Smooth muscle cell (in vitro differentiated cells): ENCODE measurements at regions not wholly inside any gene's neighbourhood (a gene's known extent, or its start where the extent isn't known, plus 50 kb on each side); places are given as distances from the start of the nearest gene placed in this dataset.

ENCODE experiments used
- DNase-seq: peaks from one replicate; lab custom pipeline; 2025; ENCODE audit not compliant: unreplicated experiment; lab: John Stamatoyannopoulos, UW
- H2AFZ ChIP-seq: fragments of 200-600 bp; sonication (generic); 2 replicates; pipeline ENCODE4 v1.6.0; 2016; ENCODE audit warnings: antibody characterized with exemption, low read depth, mild to moderate bottlenecking
- H3F3A ChIP-seq: fragments of 200-600 bp; sonication (generic); 2 replicates; pipeline ENCODE4 v1.6.0; 2017; ENCODE audit warnings: antibody characterized with exemption, low read depth
- H3K27ac ChIP-seq: fragments of 200-600 bp; sonication (generic); 2 replicates; pipeline ENCODE4 v1.5.1; 2016; ENCODE audit warnings: low read depth, mild to moderate bottlenecking
- H3K27me3 ChIP-seq: fragments of 200-600 bp; sonication (generic); 2 replicates; pipeline ENCODE4 v1.6.1; 2016; ENCODE audit warnings: low read depth, mild to moderate bottlenecking
- H3K36me3 ChIP-seq: fragments of 200-600 bp; sonication (generic); 2 replicates; pipeline ENCODE4 v1.5.1; 2016; ENCODE audit warnings: low read depth
- H3K4me1 ChIP-seq: fragments of 200-600 bp; sonication (generic); 2 replicates; pipeline ENCODE4 v1.5.1; 2016; ENCODE audit warnings: low read depth
- H3K4me2 ChIP-seq: fragments of 200-600 bp; sonication (generic); 2 replicates; pipeline ENCODE4 v1.6.0; 2016; ENCODE audit warnings: mild to moderate bottlenecking
- H3K4me3 ChIP-seq: fragments of 200-600 bp; sonication (generic); 2 replicates; pipeline ENCODE4 v1.5.1; 2016; ENCODE audit warnings: mild to moderate bottlenecking
- H3K79me2 ChIP-seq: fragments of 200-600 bp; sonication (generic); 2 replicates; pipeline ENCODE4 v1.6.0; 2016; ENCODE audit warnings: low read depth, mild to moderate bottlenecking
- H3K9ac ChIP-seq: fragments of 200-600 bp; sonication (generic); 2 replicates; pipeline ENCODE4 v1.6.0; 2016; ENCODE audit warnings: low read depth
- H3K9me3 ChIP-seq: fragments of 200-600 bp; sonication (generic); replicated peaks from 2 replicates; pipeline ENCODE4 v1.5.1; 2016; ENCODE audit warnings: low read depth
- H4K20me1 ChIP-seq: fragments of 200-600 bp; sonication (generic); 2 replicates; pipeline ENCODE4 v1.6.0; 2016; ENCODE audit warnings: low read depth
- WGBS: methylation state at CpG from one replicate; pipeline ENCODE4 v1.1.7; 2016; ENCODE audit warnings: low lambda C conversion rate; 5-methylcytosine and 5-hydroxymethylcytosine counted together
- TF ChIP-seq, protein P1 (sequence below): fragments of 200-600 bp; sonication (generic); IDR thresholded peaks from 2 replicates; pipeline ENCODE4 v1.5.1; 2017; ENCODE audit warnings: borderline replicate concordance, mild to moderate bottlenecking, antibody characterized with exemption; ENCODE audit not compliant: insufficient read depth, poor library complexity, severe bottlenecking

DNA sequence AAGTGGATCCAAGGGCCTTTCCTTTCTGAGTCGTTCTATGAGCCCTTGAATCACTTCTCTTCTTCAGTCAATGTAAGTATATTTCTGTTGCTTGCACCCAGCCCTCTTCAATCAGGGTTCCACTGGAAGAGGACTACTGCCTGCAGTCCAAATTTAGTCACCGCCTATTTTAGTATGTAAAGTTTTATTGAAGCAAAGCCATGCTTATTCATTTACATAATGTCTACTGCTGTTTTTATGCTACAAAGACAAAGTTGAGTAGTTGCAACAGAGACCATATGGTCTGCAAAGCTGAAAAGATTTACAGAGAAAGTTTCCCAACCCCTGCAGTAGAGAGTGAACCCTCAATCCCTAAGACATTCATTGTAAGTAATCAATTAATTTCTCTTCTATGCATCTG, 332.5 kb upstream of the TNP1 start:
- Histone ChIP-seq H2AFZ (no peak overlapping the region), H3K36me3 (no peaks in the 10 kb centered on the region), H3K79me2 (no peaks in the 10 kb centered on the region), H3K27me3 (no peaks in the 10 kb centered on the region), H3K4me2 (no peak overlapping the region), H3K9me3 (no peaks in the 10 kb centered on the region), H4K20me1 (no peaks in the 10 kb centered on the region), H3F3A (no peaks in the 10 kb centered on the region), H3K4me3 (no peak overlapping the region), H3K27ac (no peak overlapping the region), H3K4me1 (no peaks in the 10 kb centered on the region), H3K9ac (no peak overlapping the region)
- TF ChIP-seq, protein P1, sequence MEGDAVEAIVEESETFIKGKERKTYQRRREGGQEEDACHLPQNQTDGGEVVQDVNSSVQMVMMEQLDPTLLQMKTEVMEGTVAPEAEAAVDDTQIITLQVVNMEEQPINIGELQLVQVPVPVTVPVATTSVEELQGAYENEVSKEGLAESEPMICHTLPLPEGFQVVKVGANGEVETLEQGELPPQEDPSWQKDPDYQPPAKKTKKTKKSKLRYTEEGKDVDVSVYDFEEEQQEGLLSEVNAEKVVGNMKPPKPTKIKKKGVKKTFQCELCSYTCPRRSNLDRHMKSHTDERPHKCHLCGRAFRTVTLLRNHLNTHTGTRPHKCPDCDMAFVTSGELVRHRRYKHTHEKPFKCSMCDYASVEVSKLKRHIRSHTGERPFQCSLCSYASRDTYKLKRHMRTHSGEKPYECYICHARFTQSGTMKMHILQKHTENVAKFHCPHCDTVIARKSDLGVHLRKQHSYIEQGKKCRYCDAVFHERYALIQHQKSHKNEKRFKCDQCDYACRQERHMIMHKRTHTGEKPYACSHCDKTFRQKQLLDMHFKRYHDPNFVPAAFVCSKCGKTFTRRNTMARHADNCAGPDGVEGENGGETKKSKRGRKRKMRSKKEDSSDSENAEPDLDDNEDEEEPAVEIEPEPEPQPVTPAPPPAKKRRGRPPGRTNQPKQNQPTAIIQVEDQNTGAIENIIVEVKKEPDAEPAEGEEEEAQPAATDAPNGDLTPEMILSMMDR: no peak
- WGBS: 93% methylated on average over 2 of the region's 2 CpGs
- no peak for DNase-seq

DNA sequence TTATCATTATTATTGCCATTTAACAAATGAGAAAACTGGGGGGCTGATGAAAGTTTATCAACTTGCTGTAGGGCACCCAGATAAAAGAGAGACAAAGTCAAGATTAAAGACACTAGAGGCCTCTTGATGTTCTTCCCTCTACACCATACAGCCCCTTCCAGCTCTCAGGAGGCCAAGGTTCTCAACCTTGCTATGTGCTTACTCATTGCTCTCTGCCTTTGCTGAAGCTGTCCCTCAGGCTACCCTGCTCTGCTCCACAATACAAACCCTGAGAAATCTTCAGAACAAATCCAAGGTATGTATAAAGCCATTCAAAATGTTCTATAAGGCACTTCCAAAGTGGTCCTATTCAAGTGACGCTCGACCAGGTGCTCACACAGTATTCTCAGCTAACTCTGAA, 329.9 kb upstream of the TNP1 start:
- H3K9me3 ChIP-seq: no peaks in the 10 kb centered on the region
- no peaks in the 10 kb centered on the region for H3K79me2 ChIP-seq

DNA sequence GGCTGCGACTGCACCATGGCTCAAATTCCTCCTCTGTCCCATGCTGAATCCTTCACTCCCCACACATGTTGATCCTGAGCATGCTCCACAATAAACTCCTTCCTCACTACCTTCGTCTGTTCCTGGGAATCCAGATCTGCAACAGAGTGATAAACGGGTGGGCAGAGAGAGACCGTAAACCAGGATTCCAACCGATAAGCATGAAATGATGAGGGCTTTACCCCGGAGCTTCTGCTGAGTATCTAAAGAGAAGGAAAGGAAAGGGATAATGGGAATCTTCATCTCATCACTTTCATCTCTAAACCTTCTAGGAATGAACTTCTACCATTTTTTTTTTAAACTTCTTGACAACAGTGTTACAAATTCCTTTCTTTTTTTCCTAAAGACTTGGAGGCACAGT, 329.3 kb upstream of the TNP1 start:
- WGBS: 35% methylated on average over 6 of the region's 6 CpGs
- Histone ChIP-seq H4K20me1 (no peaks in the 10 kb centered on the region), H3K27ac (no peak overlapping the region), H3F3A (no peaks in the 10 kb centered on the region), H3K79me2 (no peaks in the 10 kb centered on the region), H3K4me2 (no peak overlapping the region), H3K4me3 (no peak overlapping the region), H2AFZ (peak overlapping the region; percentile 47), H3K4me1 (no peaks in the 10 kb centered on the region), H3K9me3 (no peaks in the 10 kb centered on the region), H3K36me3 (no peaks in the 10 kb centered on the region), H3K9ac (no peak overlapping the region), H3K27me3 (no peaks in the 10 kb centered on the region)
- TF ChIP-seq, protein P1: no peak
- no peak for DNase-seq

More for the DNA sequence above, 329.9 kb upstream of the TNP1 start:
- 96% methylated on average over 2 of the region's 2 CpGs for WGBS
- Histone ChIP-seq H3F3A (no peaks in the 10 kb centered on the region), H3K36me3 (no peaks in the 10 kb centered on the region), H3K27me3 (no peaks in the 10 kb centered on the region), H3K4me1 (no peaks in the 10 kb centered on the region), H4K20me1 (no peaks in the 10 kb centered on the region), H3K27ac (no peak overlapping the region), H3K4me2 (no peak overlapping the region), H3K4me3 (no peak overlapping the region), H2AFZ (no peak overlapping the region), H3K9ac (no peak overlapping the region)
- TF ChIP-seq, protein P1: no peak
- DNase-seq: no peak

DNA sequence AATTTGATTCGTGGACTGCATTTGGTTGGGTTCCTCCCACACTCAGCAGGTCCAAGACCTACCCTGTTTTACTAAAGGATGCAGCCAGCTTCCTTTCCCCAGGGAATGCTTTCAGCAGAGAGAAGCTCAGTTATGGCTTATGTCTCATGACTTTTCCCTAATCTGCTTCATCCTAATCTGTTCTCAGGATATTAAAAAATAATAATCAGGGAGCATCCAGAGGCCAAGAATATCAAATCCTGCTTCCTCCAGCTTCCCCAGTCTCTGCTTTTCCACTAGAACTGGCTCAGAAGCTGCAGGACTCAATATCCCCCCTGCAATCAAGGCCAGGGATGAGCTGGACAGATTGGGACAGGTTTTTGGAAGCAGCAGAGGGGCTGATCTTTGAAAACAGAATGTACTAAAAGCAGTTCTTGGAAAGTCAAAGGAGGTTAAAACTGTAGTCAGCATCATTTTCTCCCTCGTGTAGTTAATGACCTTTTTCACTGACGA, 326.9 kb upstream of the TNP1 start:
- H3K27ac ChIP-seq: no peak overlapping the region
- no peak overlapping the region for H3K9ac ChIP-seq
- H3K4me3 ChIP-seq: no peak overlapping the region
- DNase-seq: no peak
- no peaks in the 10 kb centered on the region for H3K79me2 ChIP-seq
- H3F3A ChIP-seq: no peaks in the 10 kb centered on the region
- no peaks in the 10 kb centered on the region for H3K36me3 ChIP-seq
- TF ChIP-seq, protein P1: no peak
- no peaks in the 10 kb centered on the region for H3K4me1 ChIP-seq
- no peaks in the 10 kb centered on the region for H3K27me3 ChIP-seq
- WGBS: 81% methylated on average over 3 of the region's 3 CpGs
- no peak overlapping the region for H2AFZ ChIP-seq
- no peaks in the 10 kb centered on the region for H3K9me3 ChIP-seq
- H3K4me2 ChIP-seq: no peak overlapping the region
- no peaks in the 10 kb centered on the region for H4K20me1 ChIP-seq
